GM12872 (cell line): ENCODE measurements at regions not wholly inside any gene's neighbourhood (a gene's known extent, or its start where the extent isn't known, plus 50 kb on each side); places are given as distances from the start of the nearest gene placed in this dataset.

Source experiments
- TF ChIP-seq, protein P1 (sequence below): IDR thresholded peaks from 3 replicates; pipeline ENCODE4 v1.5.1; 2011; ENCODE audit warnings: low read depth, mild to moderate bottlenecking, low read length, moderate library complexity; ENCODE audit not compliant: insufficient read depth

DNA sequence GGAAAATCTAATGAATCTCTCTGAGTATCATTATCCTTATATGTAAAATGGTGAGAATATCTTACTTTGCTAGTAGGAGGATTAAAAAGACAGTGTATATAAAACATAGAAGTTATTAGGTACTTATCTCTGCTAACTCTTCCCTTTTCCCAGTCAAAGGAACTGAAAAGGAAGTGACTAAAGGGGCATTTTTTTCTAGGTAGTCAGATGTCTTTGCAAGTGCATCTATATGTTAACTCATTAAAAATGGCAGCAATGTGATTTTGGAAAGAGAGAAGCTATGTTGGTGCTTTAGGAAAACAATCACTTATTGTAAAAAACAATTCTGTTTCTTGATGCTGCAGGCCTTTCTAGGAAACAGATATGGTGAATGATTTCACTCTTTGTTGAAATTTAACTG lies 180.9 kb downstream of the SAMD5 start:
- TF ChIP-seq, protein P1, sequence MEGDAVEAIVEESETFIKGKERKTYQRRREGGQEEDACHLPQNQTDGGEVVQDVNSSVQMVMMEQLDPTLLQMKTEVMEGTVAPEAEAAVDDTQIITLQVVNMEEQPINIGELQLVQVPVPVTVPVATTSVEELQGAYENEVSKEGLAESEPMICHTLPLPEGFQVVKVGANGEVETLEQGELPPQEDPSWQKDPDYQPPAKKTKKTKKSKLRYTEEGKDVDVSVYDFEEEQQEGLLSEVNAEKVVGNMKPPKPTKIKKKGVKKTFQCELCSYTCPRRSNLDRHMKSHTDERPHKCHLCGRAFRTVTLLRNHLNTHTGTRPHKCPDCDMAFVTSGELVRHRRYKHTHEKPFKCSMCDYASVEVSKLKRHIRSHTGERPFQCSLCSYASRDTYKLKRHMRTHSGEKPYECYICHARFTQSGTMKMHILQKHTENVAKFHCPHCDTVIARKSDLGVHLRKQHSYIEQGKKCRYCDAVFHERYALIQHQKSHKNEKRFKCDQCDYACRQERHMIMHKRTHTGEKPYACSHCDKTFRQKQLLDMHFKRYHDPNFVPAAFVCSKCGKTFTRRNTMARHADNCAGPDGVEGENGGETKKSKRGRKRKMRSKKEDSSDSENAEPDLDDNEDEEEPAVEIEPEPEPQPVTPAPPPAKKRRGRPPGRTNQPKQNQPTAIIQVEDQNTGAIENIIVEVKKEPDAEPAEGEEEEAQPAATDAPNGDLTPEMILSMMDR, result no peak

DNA sequence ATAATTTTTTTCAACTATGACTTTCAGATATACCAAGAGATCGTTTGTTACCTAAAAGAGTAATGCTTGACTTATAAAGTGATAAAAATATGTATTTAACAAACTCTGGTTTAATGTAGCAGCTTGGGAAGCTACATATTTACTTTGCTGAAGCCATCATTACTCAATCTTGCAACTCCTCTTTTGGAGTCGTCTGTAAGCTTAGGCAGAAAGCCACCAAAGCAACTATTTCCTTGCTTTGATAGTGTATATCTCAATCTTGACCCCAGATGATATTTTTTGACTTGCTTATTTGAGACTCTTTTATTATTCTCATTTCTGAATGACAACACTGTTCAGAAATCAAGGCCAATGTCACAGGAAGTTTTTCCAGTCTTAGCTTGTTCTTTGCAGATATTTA lies 183.0 kb downstream of the SAMD5 start:
- TF ChIP-seq, protein P1, result no peak

GRCh38 chr6:147693181-147693580 lies 184.7 kb downstream of the SAMD5 start:
- TF ChIP-seq, protein P1, result no peak

DNA sequence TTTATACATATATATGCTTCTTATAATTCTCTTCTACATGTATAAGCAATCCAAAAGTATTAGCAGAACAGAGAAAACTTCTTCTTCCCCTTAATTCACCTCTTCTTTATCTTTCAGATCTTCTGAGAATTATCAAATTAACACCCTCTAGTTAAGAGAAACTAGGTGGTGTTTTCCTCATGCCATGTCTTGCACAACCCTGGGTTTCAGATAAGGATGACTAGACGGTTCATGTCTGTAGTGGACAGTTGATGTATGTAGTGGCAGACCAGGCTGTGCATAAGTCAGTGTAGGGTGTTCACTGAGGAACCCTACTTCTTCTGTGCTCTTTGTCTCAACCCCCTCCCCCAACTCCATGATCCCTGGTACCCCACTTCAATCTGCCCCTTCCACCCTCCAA lies 187.3 kb downstream of the SAMD5 start:
- TF ChIP-seq, protein P1, result no peak

DNA sequence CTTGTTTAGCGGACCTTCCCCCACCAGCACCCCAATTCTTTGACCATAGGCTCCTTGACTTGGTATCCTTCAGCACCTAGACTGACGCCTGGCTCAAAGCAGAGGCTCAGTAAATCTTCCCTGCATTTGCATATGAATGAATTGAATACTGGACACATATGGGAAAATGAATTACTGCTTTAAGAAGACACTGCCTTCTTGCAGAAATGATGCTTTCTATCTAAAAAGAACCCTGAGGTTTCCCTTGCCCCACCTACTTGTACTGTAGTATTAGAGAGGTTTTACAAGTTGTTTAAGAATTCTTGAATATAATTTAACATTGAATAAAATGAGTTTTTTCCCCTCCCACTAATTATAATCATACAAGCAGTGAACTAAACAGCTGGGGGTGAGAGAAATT lies 190.7 kb downstream of the SAMD5 start:
- TF ChIP-seq, protein P1, result no peak

DNA sequence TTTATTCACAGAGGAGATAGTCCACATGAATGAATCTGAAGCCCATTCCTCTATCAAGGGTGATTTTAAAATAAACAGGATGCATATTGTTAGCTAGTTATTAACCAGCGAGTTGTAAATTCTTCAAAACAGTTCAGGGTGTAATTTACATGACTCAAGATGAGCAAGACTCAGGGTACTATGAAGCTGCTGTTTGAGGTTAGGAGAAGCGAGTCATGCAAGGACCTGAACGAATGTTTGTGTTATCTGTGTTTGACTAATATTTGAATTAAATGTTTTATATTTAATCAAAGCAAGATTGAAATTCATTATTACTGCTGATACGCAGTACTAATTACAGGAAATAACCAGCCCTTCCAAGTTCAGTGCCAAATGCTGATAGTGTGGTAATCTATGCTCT lies 191.1 kb downstream of the SAMD5 start:
- TF ChIP-seq, protein P1, result no peak

- TF ChIP-seq, protein P1, result no peak
These were observed 192.1 kb downstream of the SAMD5 start for GRCh38 chr6:147700436-147701209.

GRCh38 chr6:147704691-147705090 lies 196.2 kb downstream of the SAMD5 start:
- TF ChIP-seq, protein P1, result no peak
